H1 (cell line): ENCODE measurements at regions not wholly inside any gene's neighbourhood (a gene's known extent, or its start where the extent isn't known, plus 50 kb on each side); places are given as distances from the start of the nearest gene placed in this dataset.
A peak's percentile ranks its signal among the peaks of the same experiment; 100 is the strongest.

ENCODE experiments used
- CTCF ChIA-PET: fragments of 300-600 bp; sonication (Branson Sonifier 250); formaldehyde crosslinking; loops from one replicate; lab custom pipeline; 2021; ENCODE audit not compliant: partially characterized antibody; lab: Charles Lee
- POLR2A ChIA-PET: fragments of 300-600 bp; sonication (Branson Sonifier 250); formaldehyde crosslinking; loops from one replicate; lab custom pipeline; 2021; ENCODE audit warnings: inconsistent platforms; ENCODE audit not compliant: partially characterized antibody; lab: Charles Lee
- DNase-seq, 2 experiments: peaks; one replicate each; pipeline versions ENCODE4 v3.0.0 to v3.0.0-alpha.2; 2010 to 2022; ENCODE audit warnings: low spot score in 2 of 2, low read depth in 1 of 2, mixed read lengths in 1 of 2
- FAIRE-seq: peaks from 2 replicates; lab custom pipeline; 2011; peaks lifted over from hg19 to GRCh38; lab: Jason Lieb, UNC
- H2AFZ ChIP-seq: 2 replicates; pipeline ENCODE4 v1.8.1; 2012; ENCODE audit warnings: low read length, inconsistent platforms
- H2AK5ac ChIP-seq: 2 replicates; pipeline ENCODE4 v1.6.1; 2013; ENCODE audit warnings: low read depth, low read length
- H2BK120ac ChIP-seq: replicated peaks from 2 replicates; pipeline ENCODE3; 2013; ENCODE audit warnings: low read depth, low read length, inconsistent platforms
- H2BK12ac ChIP-seq: 2 replicates; pipeline ENCODE4 v1.6.1; 2013; ENCODE audit warnings: low read depth, low read length
- H2BK15ac ChIP-seq: 2 replicates; pipeline ENCODE4 v1.6.1; 2013; ENCODE audit warnings: low read length
- H2BK20ac ChIP-seq: 2 replicates; pipeline ENCODE4 v1.6.1; 2013; ENCODE audit warnings: low read length
- H2BK5ac ChIP-seq: 2 replicates; pipeline ENCODE4 v1.6.1; 2013; ENCODE audit warnings: low read depth, low read length
- H3K14ac ChIP-seq: 2 replicates; pipeline ENCODE4 v1.6.1; 2013; ENCODE audit warnings: inconsistent platforms; ENCODE audit not compliant: insufficient read length
- H3K18ac ChIP-seq: 2 replicates; pipeline ENCODE4 v1.6.1; 2013; ENCODE audit warnings: low read length; ENCODE audit errors: extremely low read depth
- H3K23ac ChIP-seq: 2 replicates; pipeline ENCODE4 v1.6.1; 2013; ENCODE audit warnings: inconsistent platforms; ENCODE audit not compliant: insufficient read length
- H3K23me2 ChIP-seq: 2 replicates; pipeline ENCODE4 v1.6.1; 2013; ENCODE audit warnings: low read depth, low read length
- H3K27ac ChIP-seq: 2 replicates; pipeline ENCODE4 v1.6.1; 2011; ENCODE audit warnings: low read depth, low read length, inconsistent platforms
- H3K27me3 ChIP-seq, 4 experiments: replicated peaks in 1 of 4; 1 replicate in 1 of 4; 2 replicates in 3 of 4; pipeline versions ENCODE4 v1.6.1 to v1.8.1; 2011 to 2013; ENCODE audit warnings: low read length in 3 of 4, mild to moderate bottlenecking in 3 of 4, inconsistent platforms in 2 of 4, mixed read lengths in 2 of 4, moderate library complexity in 1 of 4; ENCODE audit not compliant: control insufficient read depth in 3 of 4, insufficient read depth in 3 of 4; ENCODE audit errors: extremely low read depth in 1 of 4
- H3K36me3 ChIP-seq, 4 experiments: 2 replicates each; pipeline versions ENCODE4 v1.6.1 to v1.8.1; 2011 to 2013; ENCODE audit warnings: mild to moderate bottlenecking in 4 of 4, low read length in 3 of 4, moderate library complexity in 2 of 4, control low read depth in 1 of 4, inconsistent platforms in 1 of 4; ENCODE audit not compliant: insufficient read depth in 4 of 4, control insufficient read depth in 2 of 4
- H3K4ac ChIP-seq: replicated peaks from 2 replicates; pipeline ENCODE3; 2013; ENCODE audit warnings: low read length, low read depth, mixed read lengths, inconsistent platforms; ENCODE audit not compliant: insufficient read length
- H3K4me1 ChIP-seq, 4 experiments: replicated peaks in 1 of 4; 1 replicate in 1 of 4; 2 replicates in 3 of 4; pipeline versions ENCODE4 v1.6.1 to v1.8.1; 2011 to 2013; ENCODE audit warnings: low read length in 3 of 4, inconsistent platforms in 2 of 4, mixed read lengths in 1 of 4; ENCODE audit not compliant: insufficient read depth in 4 of 4, control insufficient read depth in 3 of 4
- H3K4me2 ChIP-seq, 2 experiments: 2 replicates each; pipeline versions ENCODE4 v1.6.1 to v1.8.1; 2011 to 2013; ENCODE audit warnings: low read depth in 2 of 2, low read length in 2 of 2, control low read depth in 1 of 2, inconsistent platforms in 1 of 2, mild to moderate bottlenecking in 1 of 2; ENCODE audit not compliant: insufficient read depth in 1 of 2
- H3K4me3 ChIP-seq, 4 experiments: fragments of 200-600, 300-600 bp in 1 of 4; sonication (generic), shearing (Covaris generic), sonication (Bioruptor Twin) in 1 of 4; 2 replicates each; pipeline versions ENCODE4 v1.5.1 to v1.8.1; 2011 to 2016; ENCODE audit warnings: low read length in 4 of 4, low read depth in 3 of 4, control low read depth in 2 of 4, inconsistent platforms in 2 of 4, mild to moderate bottlenecking in 2 of 4, mixed read lengths in 1 of 4, moderate library complexity in 1 of 4; ENCODE audit not compliant: insufficient read depth in 2 of 4; ENCODE audit errors: extremely low read depth in 1 of 4
- H3K56ac ChIP-seq: replicated peaks from 2 replicates; pipeline ENCODE3; 2013; ENCODE audit warnings: low read depth, mild to moderate bottlenecking, mixed read lengths, low read length, inconsistent platforms; ENCODE audit not compliant: insufficient read length
- H3K79me1 ChIP-seq: 2 replicates; pipeline ENCODE4 v1.6.1; 2013; ENCODE audit warnings: low read depth, low read length, control low read depth
- H3K79me2 ChIP-seq, 2 experiments: 2 replicates each; pipeline versions ENCODE4 v1.6.1 to v1.8.1; 2012 to 2013; ENCODE audit warnings: low read length in 2 of 2, mild to moderate bottlenecking in 2 of 2, inconsistent platforms in 1 of 2; ENCODE audit not compliant: insufficient read depth in 2 of 2, control insufficient read depth in 1 of 2
- H3K9ac ChIP-seq, 4 experiments: replicated peaks in 1 of 4; 1 replicate in 1 of 4; 2 replicates in 3 of 4; pipeline versions ENCODE4 v1.6.1 to v1.8.1; 2011 to 2013; ENCODE audit warnings: low read depth in 3 of 4, low read length in 3 of 4, control low read depth in 2 of 4, mild to moderate bottlenecking in 2 of 4, moderate library complexity in 2 of 4, inconsistent platforms in 1 of 4; ENCODE audit errors: extremely low read depth in 1 of 4
- H3K9me3 ChIP-seq, 2 experiments: 2 replicates each; pipeline versions ENCODE4 v1.6.1 to v1.8.1; 2012 to 2013; ENCODE audit warnings: mild to moderate bottlenecking in 2 of 2, moderate library complexity in 2 of 2, control low read depth in 1 of 2, inconsistent platforms in 1 of 2, low read depth in 1 of 2, low read length in 1 of 2, mixed read lengths in 1 of 2; ENCODE audit not compliant: insufficient read depth in 2 of 2
- H4K20me1 ChIP-seq, 2 experiments: replicated peaks in 1 of 2; 2 replicates each; pipeline versions ENCODE3 to v1.8.1; 2011 to 2013; ENCODE audit warnings: inconsistent platforms in 2 of 2, low read length in 2 of 2, mild to moderate bottlenecking in 1 of 2; ENCODE audit not compliant: insufficient read depth in 2 of 2, control insufficient read depth in 1 of 2
- H4K5ac ChIP-seq: 2 replicates; pipeline ENCODE4 v1.6.1; 2013; ENCODE audit warnings: low read length, low read depth, mixed read lengths, inconsistent platforms; ENCODE audit not compliant: insufficient read length
- H4K8ac ChIP-seq: 2 replicates; pipeline ENCODE4 v1.8.0; 2013; ENCODE audit warnings: mild to moderate bottlenecking, moderate library complexity, low read length, inconsistent platforms; ENCODE audit not compliant: insufficient read depth; ENCODE audit errors: extremely low read depth
- H4K91ac ChIP-seq: replicated peaks from 2 replicates; pipeline ENCODE3; 2013; ENCODE audit warnings: low read length, mixed read lengths, inconsistent platforms; ENCODE audit not compliant: insufficient read length
- JUN ChIP-seq: IDR thresholded peaks from 2 replicates; pipeline ENCODE4 v1.6.1; 2011; ENCODE audit warnings: low read depth, mild to moderate bottlenecking, improper control_type of control experiment, low read length
- JUND ChIP-seq: IDR thresholded peaks from 2 replicates; pipeline ENCODE4 v1.6.1; 2011; ENCODE audit warnings: mild to moderate bottlenecking, improper control_type of control experiment, low read length
- WGBS, 2 experiments: shearing (Covaris generic) in 1 of 2; methylation state at CpG; one replicate each; pipeline versions ENCODE4 v1.1.6 to v1.1.7; 2013 to 2015; ENCODE audit warnings: low lambda C conversion rate in 2 of 2, mixed read lengths in 2 of 2, inconsistent platforms in 1 of 2, low coverage in 1 of 2, missing lambda C conversion rate in 1 of 2; ENCODE audit not compliant: insufficient replicate concordance in 2 of 2, insufficient coverage in 1 of 2, insufficient read length in 1 of 2; ENCODE audit errors: extremely low coverage in 1 of 2, missing lambda C conversion rate in 1 of 2; 5-methylcytosine and 5-hydroxymethylcytosine counted together
- TF ChIP-seq, protein P1 (sequence below): IDR thresholded peaks from 2 replicates; pipeline ENCODE4 v1.6.1; 2011; ENCODE audit warnings: low read length, improper control_type of control experiment

DNA sequence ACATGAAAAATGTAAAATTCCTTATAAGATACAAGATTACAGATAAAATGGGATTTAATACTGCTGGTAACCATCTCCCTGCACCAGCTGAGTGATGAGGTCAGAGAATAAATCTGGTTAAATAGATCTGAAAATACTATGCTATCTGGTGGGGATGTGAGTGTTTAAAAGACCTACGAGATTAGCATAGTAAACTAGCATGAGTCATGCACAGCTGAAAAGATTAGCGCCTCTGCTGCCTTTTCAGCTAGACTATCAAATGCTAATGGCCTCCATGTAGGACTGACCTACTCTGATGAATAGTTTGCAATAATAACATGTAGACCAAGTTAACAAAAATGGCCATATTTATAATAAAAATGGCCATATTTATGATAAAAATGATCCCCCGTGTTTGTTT, 553.3 kb downstream of the C6orf118 start:
- Histone ChIP-seq H2BK15ac (no peak overlapping the region), H3K9ac (no peak overlapping the region), H3K4ac (no peak overlapping the region), H3K14ac (no peak overlapping the region), H2BK12ac (no peak overlapping the region), H2BK20ac (no peak overlapping the region), H3K79me2 (no peaks in the 10 kb centered on the region), H4K5ac (no peak overlapping the region), H3K23me2 (no peaks in the 10 kb centered on the region; the same call in 1 of the 2 replicates), H3K4me1 (0 out of 7 replicates have a peak, but pooled peaks cover 0 to 3% (median 0%) of the 10 kb centered on the region in 4 experiments), H2BK120ac (no peak overlapping the region), H3K4me2 (no peak overlapping the region), H3K23ac (no peak overlapping the region), H2BK5ac (no peak overlapping the region), H4K20me1 (no peaks in the 10 kb centered on the region), H3K18ac (no peak overlapping the region), H3K79me1 (no peaks in the 10 kb centered on the region), H3K27ac (no peak overlapping the region), H3K9me3 (no peaks in the 10 kb centered on the region), H3K4me3 (no peak overlapping the region), H3K36me3 (no peaks in the 10 kb centered on the region), H3K56ac (no peak overlapping the region), H2AFZ (no peak overlapping the region), H4K91ac (no peak overlapping the region), H3K27me3 (no peaks in the 10 kb centered on the region), H2AK5ac (no peak overlapping the region), H4K8ac (no peak overlapping the region)
- ChIA-PET POLR2A (no interaction called here), CTCF (interaction anchor here (0.7 to 1.7 kb wide), 2 partner anchors 9 to 61 kb away, joined by 3 to 5 read pairs; no protein-coding TSS in a partner anchor)
- WGBS, 2 experiments = 88% methylated on average over 3 of the region's 3 CpGs; no CpG with 5 or more reads in 1 of the 2 experiments
- FAIRE-seq = no peak
- TF ChIP-seq JUN = peak; percentile 33; the same call in 1 of the 2 replicates
- peak; percentile 53; the same call in 1 of the 2 replicates for TF ChIP-seq JUND
- TF ChIP-seq, protein P1, sequence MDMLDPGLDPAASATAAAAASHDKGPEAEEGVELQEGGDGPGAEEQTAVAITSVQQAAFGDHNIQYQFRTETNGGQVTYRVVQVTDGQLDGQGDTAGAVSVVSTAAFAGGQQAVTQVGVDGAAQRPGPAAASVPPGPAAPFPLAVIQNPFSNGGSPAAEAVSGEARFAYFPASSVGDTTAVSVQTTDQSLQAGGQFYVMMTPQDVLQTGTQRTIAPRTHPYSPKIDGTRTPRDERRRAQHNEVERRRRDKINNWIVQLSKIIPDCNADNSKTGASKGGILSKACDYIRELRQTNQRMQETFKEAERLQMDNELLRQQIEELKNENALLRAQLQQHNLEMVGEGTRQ = no peak
- no peak for DNase-seq
